Colon (tissue), 2 donors: ENCODE measurements at regions not wholly inside any gene's neighbourhood (a gene's known extent, or its start where the extent isn't known, plus 50 kb on each side); places are given as distances from the start of the nearest gene placed in this dataset.
"Not testable (repeated sequence)": the region's sequence is repeated elsewhere in the genome, so short reads cannot be mapped to it uniquely, and the experiment has no call there.

Source experiments
- FAIRE-seq: peaks from 2 replicates; lab custom pipeline; 2012; peaks lifted over from hg19 to GRCh38; lab: Jason Lieb, UNC
- donor health status: control.
- donor health status: control.

DNA sequence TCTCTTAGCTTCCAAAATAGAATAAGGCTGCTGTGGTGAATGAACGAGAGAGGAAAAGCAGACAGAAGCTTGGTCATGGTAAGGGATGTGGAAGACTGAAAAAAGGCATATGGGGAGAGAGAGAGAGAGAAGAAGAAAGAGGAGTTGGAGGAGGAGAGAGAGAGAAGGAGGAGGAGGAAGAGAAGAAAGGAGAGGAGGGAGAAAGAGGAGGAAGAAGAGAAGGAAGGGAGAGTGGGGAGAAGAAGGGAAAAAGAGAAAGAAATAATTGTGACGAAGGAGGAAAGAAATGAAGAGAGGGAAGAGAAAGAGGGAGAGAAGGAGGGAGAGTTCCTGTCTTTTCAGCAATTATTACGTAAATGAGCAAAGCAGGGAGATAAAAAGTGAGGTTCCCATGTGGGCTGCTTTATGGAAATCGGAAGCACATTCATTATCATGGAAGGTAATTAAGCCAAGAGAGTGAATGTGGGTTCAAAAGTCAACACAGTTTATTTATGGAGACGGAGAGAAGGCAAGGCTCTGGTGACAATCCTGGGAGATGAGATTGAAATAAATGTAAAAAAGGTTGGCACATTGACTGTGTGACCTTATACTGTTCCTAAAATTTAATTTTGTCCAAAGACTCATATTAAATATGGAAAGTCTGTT is 611.2 kb downstream of the KIF4B start:
- FAIRE-seq, result no peak

DNA sequence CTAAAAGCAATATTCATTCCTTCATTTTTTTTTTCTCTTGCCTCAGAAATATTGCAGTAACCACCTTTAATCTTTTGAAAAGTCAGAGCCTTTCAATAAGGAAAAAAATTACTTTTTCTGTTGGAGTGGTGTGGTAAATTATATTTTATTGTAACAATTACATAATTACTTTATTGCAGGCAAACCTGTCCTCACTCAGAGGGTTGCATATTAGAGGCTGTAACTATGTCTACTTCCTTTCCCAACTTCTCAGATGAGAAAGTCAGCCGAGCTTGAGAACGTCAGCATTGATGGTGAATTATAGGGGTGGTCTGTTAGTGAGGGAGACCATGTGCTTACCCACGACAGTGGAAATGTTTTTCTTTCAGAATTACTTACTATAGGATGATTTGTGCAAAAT is 611.8 kb downstream of the KIF4B start:
- no peak for FAIRE-seq

DNA sequence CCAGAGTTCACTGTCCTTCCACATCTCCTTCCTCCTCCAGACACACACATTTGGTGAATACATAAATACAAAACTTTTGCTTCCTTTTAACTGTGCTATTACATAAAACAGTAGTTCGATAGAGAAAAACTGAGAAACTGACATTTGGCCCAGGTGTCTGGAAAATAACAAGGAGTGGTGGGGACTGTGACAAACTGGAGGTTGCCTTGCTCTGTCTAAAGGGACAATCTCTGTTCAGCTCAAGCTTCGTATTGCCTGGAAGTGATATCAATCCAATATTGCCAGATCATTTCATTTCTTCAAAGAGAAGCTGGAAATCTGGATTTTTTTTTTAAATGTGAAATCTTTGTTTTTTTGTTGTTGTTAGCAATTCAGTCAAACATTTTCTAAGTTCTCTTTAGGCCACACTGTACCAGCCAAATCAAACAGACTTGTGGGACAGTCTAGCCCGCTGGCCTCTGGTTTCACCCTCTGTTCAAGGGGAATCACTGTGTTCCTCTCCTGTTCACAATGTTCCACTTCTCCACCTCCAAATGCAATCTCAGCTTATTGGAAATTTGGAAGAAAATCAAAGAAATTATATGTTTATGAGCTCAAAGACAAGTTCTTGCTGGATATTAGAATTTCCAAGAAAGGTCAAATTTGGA is 612.5 kb downstream of the KIF4B start:
- no peak for FAIRE-seq

GRCh38 chr5:155626592-155626991 is 613.0 kb downstream of the KIF4B start:
- no peak for FAIRE-seq

- no peak for FAIRE-seq
Observed at GRCh38 chr5:155628346-155628745, 614.8 kb downstream of the KIF4B start.

- FAIRE-seq, result no peak
Observed at GRCh38 chr5:155629597-155629996, 616.0 kb downstream of the KIF4B start.

DNA sequence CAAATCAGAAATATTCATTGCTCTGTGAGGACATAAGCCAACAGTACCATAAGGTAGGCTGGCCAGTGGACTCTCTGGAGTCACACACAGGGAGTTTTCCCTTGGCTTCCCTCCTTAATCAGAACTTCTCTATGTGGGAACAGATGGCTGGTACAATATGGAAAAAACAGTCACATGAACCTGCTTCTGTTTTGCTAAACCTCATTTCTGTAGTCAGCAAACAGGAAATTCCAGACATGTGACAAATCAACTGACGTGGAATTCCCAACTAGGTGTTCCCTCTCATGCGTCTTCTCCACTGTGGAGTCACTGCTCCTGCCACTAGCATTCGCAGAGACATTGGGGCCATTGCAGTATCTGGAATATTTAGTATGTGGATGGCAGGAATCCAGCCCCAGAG is 617.6 kb downstream of the KIF4B start:
- no peak for FAIRE-seq

GRCh38 chr5:155633338-155633957 is 619.9 kb downstream of the KIF4B start:
- FAIRE-seq, result no peak

- no peak for FAIRE-seq
Observed at GRCh38 chr5:155649666-155650065, 636.1 kb downstream of the KIF4B start.

GRCh38 chr5:155655569-155655968 is 642.0 kb downstream of the KIF4B start:
- FAIRE-seq, result no peak

GRCh38 chr5:155661859-155662258 is 648.3 kb downstream of the KIF4B start:
- no peak for FAIRE-seq

- no peak for FAIRE-seq
Observed at GRCh38 chr5:155665361-155665760, 651.8 kb downstream of the KIF4B start.

DNA sequence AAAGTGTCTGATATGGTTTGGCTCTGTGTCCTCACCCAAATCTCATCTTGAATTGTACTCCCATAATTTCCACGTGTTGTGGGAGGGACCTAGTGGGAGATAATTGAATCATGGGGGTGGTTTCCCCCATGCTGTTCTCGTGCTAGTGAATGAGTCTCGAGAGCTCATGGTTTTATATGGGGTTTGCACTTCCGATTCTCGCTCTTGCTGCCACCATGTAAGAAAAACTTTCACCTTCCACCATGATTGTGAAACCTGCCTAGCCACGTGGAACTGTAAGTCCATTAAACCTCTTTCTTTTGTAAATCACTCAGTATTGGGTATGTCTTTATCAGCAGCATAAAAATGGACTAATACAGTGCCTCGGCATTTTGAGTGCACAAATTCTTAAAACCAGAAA is 655.0 kb upstream of the SGCD start:
- FAIRE-seq, result not testable (repeated sequence)

- FAIRE-seq, result no peak
Observed at GRCh38 chr5:155676967-155677366, 650.0 kb upstream of the SGCD start.

DNA sequence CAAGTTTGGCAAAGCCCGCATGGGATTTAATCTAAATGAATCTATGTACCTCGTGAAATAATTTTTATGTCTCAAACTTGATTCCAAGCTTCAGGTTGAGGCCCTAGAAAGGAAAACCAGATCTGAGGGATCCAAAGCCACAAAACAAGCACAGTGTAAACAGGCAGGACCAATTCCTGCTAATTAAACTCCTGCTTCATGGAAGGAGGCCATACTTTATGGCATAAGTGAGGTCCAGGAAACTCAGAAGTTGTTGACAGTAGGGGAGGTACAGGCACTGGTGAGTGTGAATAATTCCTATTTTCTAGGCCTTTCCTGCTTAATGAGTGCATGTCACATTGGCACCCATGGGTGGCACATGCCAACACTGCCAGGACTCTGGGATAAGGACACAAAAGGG is 648.6 kb upstream of the SGCD start:
- no peak for FAIRE-seq

GRCh38 chr5:155679530-155679929 is 647.4 kb upstream of the SGCD start:
- FAIRE-seq, result no peak

GRCh38 chr5:155684417-155684816 is 642.5 kb upstream of the SGCD start:
- no peak for FAIRE-seq

DNA sequence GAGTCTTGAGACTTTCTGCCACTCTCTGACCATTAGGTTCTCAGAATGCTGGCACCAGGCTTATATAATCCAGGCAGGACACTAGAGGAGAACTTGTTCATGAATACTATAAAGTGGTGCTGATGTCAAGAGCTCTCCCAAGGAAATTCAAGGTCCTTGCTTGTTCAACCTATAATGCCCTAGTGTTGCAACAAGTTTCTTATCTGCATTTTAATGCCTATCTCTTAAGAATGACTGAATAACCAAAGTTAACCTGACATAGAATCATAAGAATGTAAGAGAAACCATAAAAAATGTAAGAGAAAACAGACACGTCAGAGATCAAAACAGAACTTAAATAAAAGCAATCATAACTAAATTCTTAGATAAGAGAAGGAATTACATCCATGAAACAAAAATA is 640.8 kb upstream of the SGCD start:
- FAIRE-seq, result peak; percentile 62

- FAIRE-seq, result no peak
Observed at GRCh38 chr5:155689406-155689805, 637.6 kb upstream of the SGCD start.

GRCh38 chr5:155696362-155696761 is 630.6 kb upstream of the SGCD start:
- FAIRE-seq, result no peak

DNA sequence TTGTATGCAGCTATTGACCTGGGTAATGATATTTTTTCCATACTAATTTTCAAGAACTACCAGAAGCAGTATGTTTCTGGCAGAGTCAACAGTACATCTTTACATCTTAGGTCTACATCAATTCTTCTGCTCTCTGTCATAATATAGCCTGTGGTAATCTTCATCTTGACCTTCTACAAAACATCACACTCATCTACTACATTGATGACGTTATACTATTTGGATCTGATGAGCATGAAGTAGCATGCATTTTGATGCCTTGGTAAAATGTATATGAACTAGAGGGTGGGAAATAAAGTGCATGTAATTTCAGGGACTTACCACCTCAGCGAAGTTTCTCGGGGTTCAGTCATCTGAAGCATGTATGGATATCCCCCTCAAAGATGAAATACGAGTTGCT is 629.7 kb upstream of the SGCD start:
- FAIRE-seq, result no peak

DNA sequence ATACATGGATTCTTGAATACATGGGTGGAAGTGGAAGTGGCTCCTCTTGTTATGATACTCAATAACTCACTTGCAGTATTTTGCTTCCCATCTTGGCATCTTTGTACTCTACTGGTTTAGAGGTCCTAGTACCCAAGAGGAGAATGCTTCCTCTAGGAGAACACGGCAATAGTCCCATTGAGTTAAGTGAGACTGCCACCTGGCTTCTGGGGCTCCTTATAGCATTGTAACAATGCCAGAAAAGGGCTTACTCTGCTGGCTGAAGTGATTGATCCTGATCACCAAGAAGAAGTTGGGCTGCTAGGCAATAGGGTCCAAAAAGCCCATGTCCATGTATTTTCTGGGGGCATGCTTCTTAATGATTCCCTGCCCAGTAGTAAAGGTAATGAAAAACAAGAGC is 627.6 kb upstream of the SGCD start:
- no peak for FAIRE-seq

GRCh38 chr5:155700333-155700732 is 626.6 kb upstream of the SGCD start:
- no peak for FAIRE-seq

DNA sequence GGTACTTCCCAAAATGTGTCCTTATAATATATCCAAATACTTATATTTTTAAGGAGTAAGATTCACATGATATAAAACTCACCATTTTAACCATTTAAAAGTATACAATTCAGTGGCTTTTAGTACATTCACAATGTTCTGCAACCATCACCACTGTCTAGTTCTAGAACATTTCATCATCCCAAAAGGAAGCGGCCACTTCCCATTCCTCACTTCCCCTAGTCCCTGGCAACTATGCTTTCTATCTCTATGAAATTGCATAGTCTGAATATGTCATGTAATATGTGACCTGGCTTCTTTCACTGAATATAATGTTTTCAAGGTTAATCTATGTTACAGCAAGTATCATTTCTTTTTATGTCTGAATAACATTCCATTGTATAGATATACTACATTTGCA is 615.1 kb upstream of the SGCD start:
- FAIRE-seq, result no peak
